HPDE6-E6E7 (cell line): ENCODE measurements at regions not wholly inside any gene's neighbourhood (a gene's known extent, or its start where the extent isn't known, plus 50 kb on each side); places are given as distances from the start of the nearest gene placed in this dataset.
"Not testable (repeated sequence)": the region's sequence is repeated elsewhere in the genome, so short reads cannot be mapped to it uniquely, and the experiment has no call there.

ENCODE experiments used
- DNase-seq: peaks from one replicate; pipeline ENCODE4 v3.0.0; 2011; ENCODE audit warnings: missing footprints; ENCODE audit errors: extremely low spot score

GRCh38 chr4:117560329-117560728 is 474.0 kb upstream of the NDST3 start:
- DNase-seq = no peak

GRCh38 chr4:117574085-117574484 is 460.2 kb upstream of the NDST3 start:
- no peak for DNase-seq

GRCh38 chr4:117575850-117576249 is 458.4 kb upstream of the NDST3 start:
- DNase-seq = no peak

- no peak for DNase-seq
These were observed 456.5 kb upstream of the NDST3 start for GRCh38 chr4:117577686-117578311.

GRCh38 chr4:117588771-117589170 is 445.5 kb upstream of the NDST3 start:
- DNase-seq = no peak

GRCh38 chr4:117596917-117597480 is 437.3 kb upstream of the NDST3 start:
- no peak for DNase-seq

- DNase-seq = not testable (repeated sequence)
These were observed 434.9 kb upstream of the NDST3 start for GRCh38 chr4:117599393-117599792.

- not testable (repeated sequence) for DNase-seq
These were observed 433.4 kb upstream of the NDST3 start for GRCh38 chr4:117600936-117601335.

GRCh38 chr4:117610706-117611308 is 423.5 kb upstream of the NDST3 start:
- DNase-seq = no peak

- no peak for DNase-seq
These were observed 412.6 kb upstream of the NDST3 start for GRCh38 chr4:117621673-117622072.

GRCh38 chr4:117623326-117623725 is 411.0 kb upstream of the NDST3 start:
- no peak for DNase-seq

- no peak for DNase-seq
These were observed 407.6 kb upstream of the NDST3 start for GRCh38 chr4:117626664-117627063.

- DNase-seq = no peak
These were observed 399.6 kb upstream of the NDST3 start for GRCh38 chr4:117634716-117635115.

- DNase-seq = peak; percentile 4
These were observed 396.9 kb upstream of the NDST3 start for GRCh38 chr4:117637347-117637746.

GRCh38 chr4:117640836-117641235 is 393.4 kb upstream of the NDST3 start:
- DNase-seq = no peak

GRCh38 chr4:117641519-117641918 is 392.8 kb upstream of the NDST3 start:
- DNase-seq = no peak

GRCh38 chr4:117654079-117654478 is 380.2 kb upstream of the NDST3 start:
- no peak for DNase-seq

- no peak for DNase-seq
These were observed 373.6 kb upstream of the NDST3 start for GRCh38 chr4:117660668-117661067.

- DNase-seq = no peak
These were observed 372.9 kb upstream of the NDST3 start for GRCh38 chr4:117661091-117662072.

- peak; percentile 32 for DNase-seq
These were observed 369.4 kb upstream of the NDST3 start for GRCh38 chr4:117664706-117665444.

GRCh38 chr4:117676153-117676552 is 358.1 kb upstream of the NDST3 start:
- no peak for DNase-seq

- DNase-seq = no peak
These were observed 355.4 kb upstream of the NDST3 start for GRCh38 chr4:117678861-117679260.
